ENCODE measurements at regions not wholly inside any gene's neighbourhood (a gene's known extent, or its start where the extent isn't known, plus 50 kb on each side); places are given as distances from the start of the nearest gene placed in this dataset.

DNA sequence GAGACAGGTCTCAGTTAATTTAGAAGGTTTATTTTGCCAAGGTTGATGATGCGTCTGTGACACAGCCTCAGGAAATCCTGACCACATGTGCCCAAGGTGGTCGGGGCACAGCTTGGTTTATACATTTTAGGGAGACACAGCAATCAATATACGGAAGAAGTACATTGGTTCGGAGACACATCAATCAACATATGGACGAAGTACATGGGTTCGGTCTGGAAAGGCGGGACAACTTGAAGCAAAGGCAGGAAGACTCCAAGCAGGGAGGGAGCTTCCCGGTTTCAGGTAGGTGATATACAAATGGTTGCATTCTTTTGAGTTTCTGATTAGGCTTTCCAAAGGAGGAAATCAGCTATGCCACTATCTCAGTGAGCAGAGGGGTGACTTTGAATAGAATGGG is 225.2 kb upstream of the ZFP42 start:
- no peak overlapping the region for H3K4me3 ChIP-seq
- H3K36me3 ChIP-seq (replicated peaks; ENCODE audit: insufficient read depth, low read depth), result no peaks in the 10 kb centered on the region
- WGBS (ENCODE audit: low lambda C conversion rate, missing lambda C conversion rate), result 87% methylated on average over 8 of the region's 8 CpGs
- no peaks in the 10 kb centered on the region for H3K27me3 ChIP-seq
- no peak overlapping the region for H3K27ac ChIP-seq
- no peaks in the 10 kb centered on the region for H4K20me1 ChIP-seq (ENCODE audit: insufficient read depth, poor library complexity, severe bottlenecking)
- H3K9me2 ChIP-seq (replicated peaks; ENCODE audit: insufficient read depth), result no peaks in the 10 kb centered on the region
- no peak overlapping the region for H2AFZ ChIP-seq
- no peak for TF ChIP-seq EZH2phosphoT487 (IDR thresholded peaks at IDR 0.05; ENCODE audit: low read depth, severe bottlenecking, unreplicated experiment)
- TF ChIP-seq, protein P1, sequence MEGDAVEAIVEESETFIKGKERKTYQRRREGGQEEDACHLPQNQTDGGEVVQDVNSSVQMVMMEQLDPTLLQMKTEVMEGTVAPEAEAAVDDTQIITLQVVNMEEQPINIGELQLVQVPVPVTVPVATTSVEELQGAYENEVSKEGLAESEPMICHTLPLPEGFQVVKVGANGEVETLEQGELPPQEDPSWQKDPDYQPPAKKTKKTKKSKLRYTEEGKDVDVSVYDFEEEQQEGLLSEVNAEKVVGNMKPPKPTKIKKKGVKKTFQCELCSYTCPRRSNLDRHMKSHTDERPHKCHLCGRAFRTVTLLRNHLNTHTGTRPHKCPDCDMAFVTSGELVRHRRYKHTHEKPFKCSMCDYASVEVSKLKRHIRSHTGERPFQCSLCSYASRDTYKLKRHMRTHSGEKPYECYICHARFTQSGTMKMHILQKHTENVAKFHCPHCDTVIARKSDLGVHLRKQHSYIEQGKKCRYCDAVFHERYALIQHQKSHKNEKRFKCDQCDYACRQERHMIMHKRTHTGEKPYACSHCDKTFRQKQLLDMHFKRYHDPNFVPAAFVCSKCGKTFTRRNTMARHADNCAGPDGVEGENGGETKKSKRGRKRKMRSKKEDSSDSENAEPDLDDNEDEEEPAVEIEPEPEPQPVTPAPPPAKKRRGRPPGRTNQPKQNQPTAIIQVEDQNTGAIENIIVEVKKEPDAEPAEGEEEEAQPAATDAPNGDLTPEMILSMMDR (IDR thresholded peaks at IDR 0.05; ENCODE audit: poor library complexity), result no peak
- TF ChIP-seq EZH2 (IDR thresholded peaks at IDR 0.05; ENCODE audit: borderline replicate concordance), result no peak
- H3K4me1 ChIP-seq (ENCODE audit: insufficient read depth), result no peaks in the 10 kb centered on the region
- H3K4me2 ChIP-seq, result no peak overlapping the region
- H3K79me2 ChIP-seq, result no peaks in the 10 kb centered on the region
- DNase-seq (ENCODE audit: low spot score), result no peak
- no peaks in the 10 kb centered on the region for H3K9me3 ChIP-seq (ENCODE audit: low read depth)

DNA sequence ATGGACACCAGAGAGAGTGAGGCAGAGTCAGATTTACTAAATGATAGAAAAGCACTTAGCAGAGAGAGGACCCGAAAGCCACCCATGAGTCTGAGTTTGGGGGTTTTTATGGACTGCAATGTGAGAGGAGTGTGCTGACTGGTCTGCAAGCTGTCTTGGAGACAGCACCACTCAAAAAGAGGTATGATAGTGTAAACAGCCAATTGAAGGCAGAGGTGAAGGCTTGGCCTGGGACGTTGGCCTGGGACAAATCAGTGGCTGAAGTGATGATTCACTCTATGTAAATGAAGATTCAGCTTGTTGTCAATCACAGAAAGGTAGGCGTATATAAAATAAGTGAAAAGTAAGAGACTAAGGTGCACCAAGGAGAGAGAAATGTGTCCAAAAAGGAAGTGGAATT is 217.6 kb upstream of the ZFP42 start:
- TF ChIP-seq, protein P1 (IDR thresholded peaks at IDR 0.05; ENCODE audit: poor library complexity), result no peak
- no peak for TF ChIP-seq EZH2phosphoT487 (IDR thresholded peaks at IDR 0.05; ENCODE audit: low read depth, severe bottlenecking, unreplicated experiment)
- TF ChIP-seq EZH2 (IDR thresholded peaks at IDR 0.05; ENCODE audit: borderline replicate concordance), result no peak
- H2AFZ ChIP-seq, result no peak overlapping the region

DNA sequence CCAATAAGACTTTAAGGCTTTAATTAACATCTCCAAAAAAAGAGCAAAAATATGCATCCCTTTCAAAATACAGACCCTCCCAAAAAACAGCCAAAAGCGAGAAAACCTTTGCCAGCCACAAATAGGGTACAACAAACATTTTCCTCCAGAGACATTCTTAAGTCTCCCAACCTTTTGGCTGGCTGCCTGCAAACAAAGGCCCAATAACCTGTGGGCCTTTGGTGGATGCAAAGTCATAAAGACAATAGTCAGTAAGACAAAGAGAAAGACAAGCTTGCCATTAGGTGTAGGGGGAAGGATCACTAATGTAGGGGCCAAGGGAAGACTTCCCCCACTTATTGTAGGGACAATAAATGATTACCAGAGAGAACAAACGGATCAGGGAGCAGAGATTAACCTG is 215.5 kb upstream of the ZFP42 start:
- Histone ChIP-seq H4K20me1 (ENCODE audit: insufficient read depth, poor library complexity, severe bottlenecking) (no peaks in the 10 kb centered on the region), H3K79me2 (no peaks in the 10 kb centered on the region), H3K27ac (no peak overlapping the region), H3K27me3 (no peaks in the 10 kb centered on the region), H3K36me3 (replicated peaks; ENCODE audit: insufficient read depth, low read depth) (no peaks in the 10 kb centered on the region), H3K9me3 (ENCODE audit: low read depth) (no peaks in the 10 kb centered on the region), H3K4me1 (ENCODE audit: insufficient read depth) (no peaks in the 10 kb centered on the region), H2AFZ (no peak overlapping the region), H3K4me3 (no peak overlapping the region), H3K4me2 (no peak overlapping the region), H3K9me2 (replicated peaks; ENCODE audit: insufficient read depth) (no peaks in the 10 kb centered on the region)
- TF ChIP-seq EZH2 (IDR thresholded peaks at IDR 0.05; ENCODE audit: borderline replicate concordance) (no peak), EZH2phosphoT487 (IDR thresholded peaks at IDR 0.05; ENCODE audit: low read depth, severe bottlenecking, unreplicated experiment) (no peak)
- TF ChIP-seq, protein P1 (IDR thresholded peaks at IDR 0.05; ENCODE audit: poor library complexity), result no peak
- WGBS (ENCODE audit: low lambda C conversion rate, missing lambda C conversion rate), result 70% methylated on average over 2 of the region's 2 CpGs
- DNase-seq (ENCODE audit: low spot score), result no peak

More for the DNA sequence above, 217.6 kb upstream of the ZFP42 start:
- H3K27me3 ChIP-seq, result no peaks in the 10 kb centered on the region
- no peak overlapping the region for H3K27ac ChIP-seq
- no peak overlapping the region for H3K4me3 ChIP-seq
- no peaks in the 10 kb centered on the region for H3K36me3 ChIP-seq (replicated peaks; ENCODE audit: insufficient read depth, low read depth)
- DNase-seq (ENCODE audit: low spot score), result no peak
- H4K20me1 ChIP-seq (ENCODE audit: insufficient read depth, poor library complexity, severe bottlenecking), result no peaks in the 10 kb centered on the region
- WGBS (ENCODE audit: low lambda C conversion rate, missing lambda C conversion rate), result 64% methylated on average over 3 of the region's 3 CpGs
- H3K79me2 ChIP-seq, result no peaks in the 10 kb centered on the region
- H3K4me2 ChIP-seq, result no peak overlapping the region
- H3K9me2 ChIP-seq (replicated peaks; ENCODE audit: insufficient read depth), result no peaks in the 10 kb centered on the region
- H3K4me1 ChIP-seq (ENCODE audit: insufficient read depth), result no peaks in the 10 kb centered on the region
- no peaks in the 10 kb centered on the region for H3K9me3 ChIP-seq (ENCODE audit: low read depth)

DNA sequence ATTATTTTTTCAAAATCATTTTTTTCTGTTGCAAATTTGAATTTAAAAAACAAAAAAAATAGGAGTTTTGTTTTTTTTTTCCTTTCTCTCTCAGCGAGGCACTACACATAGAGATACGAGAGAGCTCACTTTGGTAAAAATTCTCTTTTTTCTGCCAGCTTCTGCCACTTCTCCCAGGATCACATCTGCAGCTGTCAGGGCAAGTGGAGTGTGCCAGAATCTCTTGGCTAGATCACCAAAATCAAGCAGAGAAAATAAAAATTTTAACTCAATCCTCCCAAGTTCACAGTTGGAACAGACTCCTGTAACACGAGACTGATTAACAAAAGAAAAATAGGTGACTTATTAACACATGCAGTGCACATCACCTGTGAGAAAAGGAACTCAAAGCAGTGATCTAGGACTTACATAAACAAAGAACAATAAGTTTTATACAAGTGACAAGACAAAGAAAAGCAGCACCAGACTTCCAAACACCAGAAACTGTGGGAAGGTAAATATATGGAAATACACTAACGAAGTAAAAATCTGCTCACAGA is 213.2 kb upstream of the ZFP42 start:
- Histone ChIP-seq H3K4me2 (no peak overlapping the region), H3K4me3 (no peak overlapping the region), H4K20me1 (ENCODE audit: insufficient read depth, poor library complexity, severe bottlenecking) (no peaks in the 10 kb centered on the region), H3K4me1 (ENCODE audit: insufficient read depth) (no peaks in the 10 kb centered on the region), H3K27ac (no peak overlapping the region), H3K27me3 (no peaks in the 10 kb centered on the region), H2AFZ (no peak overlapping the region), H3K9me2 (replicated peaks; ENCODE audit: insufficient read depth) (no peaks in the 10 kb centered on the region), H3K9me3 (ENCODE audit: low read depth) (no peaks in the 10 kb centered on the region), H3K79me2 (no peaks in the 10 kb centered on the region), H3K36me3 (replicated peaks; ENCODE audit: insufficient read depth, low read depth) (no peaks in the 10 kb centered on the region)
- TF ChIP-seq, protein P1 (IDR thresholded peaks at IDR 0.05; ENCODE audit: poor library complexity), result no peak
- TF ChIP-seq EZH2phosphoT487 (IDR thresholded peaks at IDR 0.05; ENCODE audit: low read depth, severe bottlenecking, unreplicated experiment), result no peak
- TF ChIP-seq EZH2 (IDR thresholded peaks at IDR 0.05; ENCODE audit: borderline replicate concordance), result no peak
- WGBS (ENCODE audit: low lambda C conversion rate, missing lambda C conversion rate), result 69% methylated on average over 4 of the region's 4 CpGs
- no peak for DNase-seq (ENCODE audit: low spot score)

Measured in hepatocyte (in vitro differentiated cells).